HCT116 (cell line): ENCODE measurements at regions not wholly inside any gene's neighbourhood (a gene's known extent, or its start where the extent isn't known, plus 50 kb on each side); places are given as distances from the start of the nearest gene placed in this dataset.

Source experiments
- ATAC-seq: fragments of 200-7000 bp; cut with Tn5 transposase; 2 replicates; pipeline ENCODE4 v1.9.1; 2020; ENCODE audit warnings: mild to moderate bottlenecking, moderate library complexity
- BruUV-seq: library from RNA; stranded (reverse); fragments of 400-500 nt; replicated peaks from 2 replicates; lab custom pipeline; 2021; lab: Mats Ljungman, UMichigan
- CTCF ChIA-PET: fragments of 300-600 bp; sonication (Branson Sonifier 250); formaldehyde crosslinking; loops from one replicate; lab custom pipeline; 2021; ENCODE audit warnings: antibody characterized with exemption; lab: Charles Lee
- POLR2A ChIA-PET: fragments of 300-600, 350-600 bp; sonication (Branson Sonifier 250); formaldehyde crosslinking; loops from one replicate; lab custom pipeline; 2021; ENCODE audit warnings: antibody characterized with exemption; lab: Charles Lee
- RAD21 ChIA-PET, 2 experiments: fragments of 300-600 bp; sonication (Branson Sonifier 250); formaldehyde crosslinking; loops; one replicate each; lab custom pipeline; 2023; ENCODE audit warnings: low total read pairs in 2 of 2; ENCODE audit not compliant: uncharacterized antibody in 2 of 2, unreplicated experiment in 2 of 2, low non-redundant PET in 1 of 2; lab: Charles Lee
- DNase-seq: peaks from one replicate; pipeline ENCODE4 v3.0.0-alpha.2; 2010; ENCODE audit warnings: low read depth, low spot score
- H2AFZ ChIP-seq: fragments of 200-600 bp; shearing (Covaris generic), sonication (generic); 2 replicates; pipeline ENCODE4 v1.6.1; 2017; ENCODE audit warnings: low read depth, mixed run types, mixed read lengths, antibody characterized with exemption, low read length; ENCODE audit not compliant: poor library complexity, severe bottlenecking
- H3K27ac ChIP-seq: 2 replicates; pipeline ENCODE4 v1.5.1; 2012; ENCODE audit warnings: low read depth, low read length
- H3K27me3 ChIP-seq: fragments of 200-600 bp; sonication (generic); 2 replicates; pipeline ENCODE4 v1.6.1; 2016; ENCODE audit warnings: mixed run types, low read length, mixed read lengths; ENCODE audit not compliant: insufficient read depth
- H3K36me3 ChIP-seq, 2 experiments: fragments of 200-500 bp in 1 of 2; fragments of 200-600 bp in 1 of 2; sonication (Bioruptor generic) in 1 of 2; sonication (generic) in 1 of 2; 2 replicates each; pipeline versions ENCODE4 v1.5.1 to v1.6.1; 2014 to 2016; ENCODE audit warnings: low read length in 2 of 2, inconsistent platforms in 1 of 2, mixed read lengths in 1 of 2, mixed run types in 1 of 2; ENCODE audit not compliant: insufficient read depth in 2 of 2, control insufficient read depth in 1 of 2
- H3K4me1 ChIP-seq, 2 experiments: fragments of 200-600 bp in 1 of 2; sonication (generic) in 1 of 2; 2 replicates each; pipeline versions ENCODE4 v1.5.1 to v1.6.1; 2012 to 2017; ENCODE audit warnings: low read length in 2 of 2, inconsistent platforms in 1 of 2, mild to moderate bottlenecking in 1 of 2, mixed read lengths in 1 of 2, mixed run types in 1 of 2, moderate library complexity in 1 of 2; ENCODE audit not compliant: insufficient read depth in 2 of 2, control insufficient read depth in 1 of 2
- H3K4me2 ChIP-seq: fragments of 200-600 bp; sonication (generic); 2 replicates; pipeline ENCODE4 v1.6.1; 2017; ENCODE audit warnings: mixed run types, low read length, mixed read lengths
- H3K4me3 ChIP-seq, 2 experiments: fragments of 200-600 bp in 1 of 2; sonication (generic) in 1 of 2; replicated peaks in 1 of 2; 2 replicates each; pipeline ENCODE4 v1.5.1; 2011 to 2016; ENCODE audit warnings: low read length in 2 of 2, control low read depth in 1 of 2, low read depth in 1 of 2, mild to moderate bottlenecking in 1 of 2, mixed read lengths in 1 of 2, mixed run types in 1 of 2
- H3K79me2 ChIP-seq: fragments of 200-600 bp; sonication (generic); 2 replicates; pipeline ENCODE4 v1.6.1; 2017; ENCODE audit warnings: mild to moderate bottlenecking, mixed run types, low read length, moderate library complexity, mixed read lengths; ENCODE audit not compliant: insufficient read depth
- H3K9ac ChIP-seq: fragments of 200-600 bp; sonication (generic); 2 replicates; pipeline ENCODE4 v1.6.1; 2016; ENCODE audit warnings: low read length, mixed read lengths
- H3K9me2 ChIP-seq: fragments of 200-600 bp; sonication (generic), shearing (Covaris generic); 2 replicates; pipeline ENCODE4 v1.6.1; 2017; ENCODE audit warnings: mixed run types, mild to moderate bottlenecking, moderate library complexity; ENCODE audit not compliant: insufficient read depth
- H3K9me3 ChIP-seq, 2 experiments: fragments of 200-500 bp in 1 of 2; fragments of 200-600 bp in 1 of 2; sonication (Bioruptor generic) in 1 of 2; sonication (generic) in 1 of 2; 2 replicates each; pipeline ENCODE4 v1.6.1; 2014 to 2017; ENCODE audit warnings: low read length in 2 of 2, mixed read lengths in 2 of 2, inconsistent platforms in 1 of 2, low read depth in 1 of 2, mild to moderate bottlenecking in 1 of 2, mixed run types in 1 of 2, moderate library complexity in 1 of 2; ENCODE audit not compliant: control insufficient read depth in 1 of 2, insufficient read depth in 1 of 2
- H4K20me1 ChIP-seq: fragments of 200-600 bp; sonication (generic), shearing (Covaris generic); 2 replicates; pipeline ENCODE4 v1.6.1; 2017; ENCODE audit warnings: mixed run types, mild to moderate bottlenecking, moderate library complexity; ENCODE audit not compliant: insufficient read depth
- CBX3 ChIP-seq: IDR thresholded peaks from 2 replicates; pipeline ENCODE4 v1.6.1; 2012; ENCODE audit warnings: low read depth
- CEBPB ChIP-seq: IDR thresholded peaks from 2 replicates; pipeline ENCODE4 v1.6.1; 2012; ENCODE audit warnings: low read depth
- EGR1 ChIP-seq: IDR thresholded peaks from 2 replicates; pipeline ENCODE4 v1.6.1; 2012; ENCODE audit warnings: low read depth
- EZH2 ChIP-seq: fragments of 200-600 bp; sonication (generic); IDR thresholded peaks from 2 replicates; pipeline ENCODE4 v1.6.1; 2017; ENCODE audit warnings: antibody characterized with exemption, mixed run types
- JUND ChIP-seq: IDR thresholded peaks from 2 replicates; pipeline ENCODE4 v1.6.1; 2012
- POLR2A ChIP-seq: IDR thresholded peaks from 2 replicates; pipeline ENCODE4 v1.7.0; 2011; ENCODE audit warnings: borderline replicate concordance; ENCODE audit not compliant: insufficient read depth, insufficient read length; ENCODE audit errors: extremely low read depth
- RAD21 ChIP-seq: IDR thresholded peaks from 2 replicates; pipeline ENCODE4 v1.6.1; 2012; ENCODE audit warnings: low read depth, mild to moderate bottlenecking
- SIN3A ChIP-seq: IDR thresholded peaks from 2 replicates; pipeline ENCODE4 v1.6.1; 2012; ENCODE audit warnings: low read depth
- SP1 ChIP-seq: IDR thresholded peaks from 2 replicates; pipeline ENCODE4 v1.6.1; 2012; ENCODE audit warnings: low read depth
- TCF7L2 ChIP-seq: IDR thresholded peaks from 2 replicates; pipeline ENCODE4 v1.7.0; 2011; ENCODE audit warnings: borderline replicate concordance, inconsistent platforms; ENCODE audit not compliant: insufficient read depth, insufficient read length; ENCODE audit errors: extremely low read depth
- intact Hi-C: fragments of 100-400 bp; cut with micrococcal nuclease; formaldehyde crosslinking; loops from 2 replicates; pipeline ENCODE4 v1.10.0; 2022
- TF ChIP-seq, protein P1 (sequence below): IDR thresholded peaks from 2 replicates; pipeline ENCODE4 v1.6.1; 2012
- TF ChIP-seq, protein P2 (sequence below): IDR thresholded peaks from 2 replicates; pipeline ENCODE4 v1.6.1; 2011; ENCODE audit warnings: mild to moderate bottlenecking, low read length, moderate library complexity; ENCODE audit not compliant: insufficient replicate concordance; ENCODE audit errors: extremely low read depth
- TF ChIP-seq, protein P3 (sequence below): IDR thresholded peaks from 2 replicates; pipeline ENCODE4 v1.6.1; 2012; ENCODE audit warnings: low read depth

DNA sequence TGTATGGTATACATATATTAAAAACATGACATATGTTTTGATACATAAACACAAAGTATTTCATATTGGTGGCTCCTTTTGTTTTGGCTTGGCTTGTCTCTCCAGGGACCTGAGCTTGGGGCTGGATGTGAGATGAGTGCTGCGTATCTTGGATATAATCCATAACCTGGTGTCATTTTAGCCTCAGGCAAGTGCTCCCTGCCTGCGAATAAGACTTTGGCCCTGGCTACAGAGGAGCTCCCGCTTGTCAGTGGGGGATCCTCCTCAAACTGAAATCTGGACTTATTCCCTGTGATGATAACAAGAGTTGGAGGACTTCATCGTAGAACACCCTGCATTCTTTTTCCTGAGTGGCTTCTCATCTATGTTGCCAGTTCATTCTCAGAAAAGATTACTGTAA is 341.7 kb upstream of the CLINT1 start:
- Histone ChIP-seq H3K9me2 (no peaks in the 10 kb centered on the region), H3K27ac (no peak overlapping the region), H3K9me3 (no peaks in the 10 kb centered on the region), H3K4me1 (no peaks in the 10 kb centered on the region), H3K9ac (no peak overlapping the region), H3K79me2 (no peaks in the 10 kb centered on the region), H3K4me3 (no peak overlapping the region), H2AFZ (no peak overlapping the region), H3K36me3 (no peaks in the 10 kb centered on the region), H3K27me3 (peaks cover 54% of the 10 kb centered on the region), H4K20me1 (no peaks in the 10 kb centered on the region), H3K4me2 (no peak overlapping the region)
- RAD21 ChIA-PET, result no interaction called here
- no TSS peak for BruUV-seq
- ATAC-seq (no peak), DNase-seq (no peak)
- CTCF ChIA-PET, result no interaction called here
- TF ChIP-seq, protein P1, sequence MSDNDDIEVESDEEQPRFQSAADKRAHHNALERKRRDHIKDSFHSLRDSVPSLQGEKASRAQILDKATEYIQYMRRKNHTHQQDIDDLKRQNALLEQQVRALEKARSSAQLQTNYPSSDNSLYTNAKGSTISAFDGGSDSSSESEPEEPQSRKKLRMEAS, result no peak
- no peak for TF ChIP-seq CBX3
- TF ChIP-seq POLR2A, result no peak
- TF ChIP-seq, protein P2, sequence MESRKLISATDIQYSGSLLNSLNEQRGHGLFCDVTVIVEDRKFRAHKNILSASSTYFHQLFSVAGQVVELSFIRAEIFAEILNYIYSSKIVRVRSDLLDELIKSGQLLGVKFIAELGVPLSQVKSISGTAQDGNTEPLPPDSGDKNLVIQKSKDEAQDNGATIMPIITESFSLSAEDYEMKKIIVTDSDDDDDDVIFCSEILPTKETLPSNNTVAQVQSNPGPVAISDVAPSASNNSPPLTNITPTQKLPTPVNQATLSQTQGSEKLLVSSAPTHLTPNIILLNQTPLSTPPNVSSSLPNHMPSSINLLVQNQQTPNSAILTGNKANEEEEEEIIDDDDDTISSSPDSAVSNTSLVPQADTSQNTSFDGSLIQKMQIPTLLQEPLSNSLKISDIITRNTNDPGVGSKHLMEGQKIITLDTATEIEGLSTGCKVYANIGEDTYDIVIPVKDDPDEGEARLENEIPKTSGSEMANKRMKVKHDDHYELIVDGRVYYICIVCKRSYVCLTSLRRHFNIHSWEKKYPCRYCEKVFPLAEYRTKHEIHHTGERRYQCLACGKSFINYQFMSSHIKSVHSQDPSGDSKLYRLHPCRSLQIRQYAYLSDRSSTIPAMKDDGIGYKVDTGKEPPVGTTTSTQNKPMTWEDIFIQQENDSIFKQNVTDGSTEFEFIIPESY, result no peak
- no peak for TF ChIP-seq EGR1
- TF ChIP-seq TCF7L2, result no peak
- TF ChIP-seq CEBPB, result no peak
- TF ChIP-seq RAD21, result no peak
- no peak for TF ChIP-seq SP1
- POLR2A ChIA-PET, result no interaction called here
- intact Hi-C loops, result no loop called here

DNA sequence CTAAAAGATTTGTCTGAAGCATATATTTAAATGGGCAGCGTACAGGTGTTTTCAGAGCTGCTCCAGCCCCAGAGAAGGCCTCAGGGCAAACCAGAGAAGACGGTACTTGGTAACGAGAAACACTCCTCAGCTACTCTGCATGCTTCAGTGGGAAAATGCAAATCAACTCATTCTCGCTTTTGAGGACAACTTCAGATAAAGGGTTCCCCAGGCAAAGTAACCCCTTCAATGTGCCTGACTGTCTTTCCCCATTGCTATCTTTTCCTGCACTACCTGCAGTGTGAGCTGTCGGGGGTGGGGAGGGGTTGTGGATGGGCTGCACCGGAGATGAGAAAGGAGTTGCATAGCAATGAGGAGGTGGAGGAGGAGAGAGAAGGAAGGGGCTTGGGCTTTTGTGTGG is 339.7 kb upstream of the CLINT1 start:
- ChIA-PET CTCF (no interaction called here), RAD21 (no interaction called here), POLR2A (no interaction called here)
- H3K9ac ChIP-seq, result no peak overlapping the region
- DNase-seq, result no peak
- no peaks in the 10 kb centered on the region for H3K4me1 ChIP-seq
- H3K9me3 ChIP-seq, result no peaks in the 10 kb centered on the region
- H2AFZ ChIP-seq, result no peak overlapping the region
- no peak overlapping the region for H3K27ac ChIP-seq
- no peaks in the 10 kb centered on the region for H3K36me3 ChIP-seq
- no peaks in the 10 kb centered on the region for H3K9me2 ChIP-seq
- no peak overlapping the region for H3K4me2 ChIP-seq
- ATAC-seq, result no peak
- BruUV-seq, result no TSS peak
- no peaks in the 10 kb centered on the region for H3K79me2 ChIP-seq
- no peaks in the 10 kb centered on the region for H4K20me1 ChIP-seq
- H3K27me3 ChIP-seq, result peaks cover 52% of the 10 kb centered on the region
- no peak overlapping the region for H3K4me3 ChIP-seq
- intact Hi-C loops, result no loop called here
- TF ChIP-seq, protein P3, sequence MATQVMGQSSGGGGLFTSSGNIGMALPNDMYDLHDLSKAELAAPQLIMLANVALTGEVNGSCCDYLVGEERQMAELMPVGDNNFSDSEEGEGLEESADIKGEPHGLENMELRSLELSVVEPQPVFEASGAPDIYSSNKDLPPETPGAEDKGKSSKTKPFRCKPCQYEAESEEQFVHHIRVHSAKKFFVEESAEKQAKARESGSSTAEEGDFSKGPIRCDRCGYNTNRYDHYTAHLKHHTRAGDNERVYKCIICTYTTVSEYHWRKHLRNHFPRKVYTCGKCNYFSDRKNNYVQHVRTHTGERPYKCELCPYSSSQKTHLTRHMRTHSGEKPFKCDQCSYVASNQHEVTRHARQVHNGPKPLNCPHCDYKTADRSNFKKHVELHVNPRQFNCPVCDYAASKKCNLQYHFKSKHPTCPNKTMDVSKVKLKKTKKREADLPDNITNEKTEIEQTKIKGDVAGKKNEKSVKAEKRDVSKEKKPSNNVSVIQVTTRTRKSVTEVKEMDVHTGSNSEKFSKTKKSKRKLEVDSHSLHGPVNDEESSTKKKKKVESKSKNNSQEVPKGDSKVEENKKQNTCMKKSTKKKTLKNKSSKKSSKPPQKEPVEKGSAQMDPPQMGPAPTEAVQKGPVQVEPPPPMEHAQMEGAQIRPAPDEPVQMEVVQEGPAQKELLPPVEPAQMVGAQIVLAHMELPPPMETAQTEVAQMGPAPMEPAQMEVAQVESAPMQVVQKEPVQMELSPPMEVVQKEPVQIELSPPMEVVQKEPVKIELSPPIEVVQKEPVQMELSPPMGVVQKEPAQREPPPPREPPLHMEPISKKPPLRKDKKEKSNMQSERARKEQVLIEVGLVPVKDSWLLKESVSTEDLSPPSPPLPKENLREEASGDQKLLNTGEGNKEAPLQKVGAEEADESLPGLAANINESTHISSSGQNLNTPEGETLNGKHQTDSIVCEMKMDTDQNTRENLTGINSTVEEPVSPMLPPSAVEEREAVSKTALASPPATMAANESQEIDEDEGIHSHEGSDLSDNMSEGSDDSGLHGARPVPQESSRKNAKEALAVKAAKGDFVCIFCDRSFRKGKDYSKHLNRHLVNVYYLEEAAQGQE, result no peak
- TF ChIP-seq, protein P2, result no peak
- TF ChIP-seq JUND (no peak), SIN3A (no peak), EZH2 (no peak), CEBPB (no peak), TCF7L2 (no peak), POLR2A (no peak), EGR1 (no peak)
